GM23248 (cell line): ENCODE measurements at regions not wholly inside any gene's neighbourhood (a gene's known extent, or its start where the extent isn't known, plus 50 kb on each side); places are given as distances from the start of the nearest gene placed in this dataset.

Experiments
- EZH2 ChIP-seq: fragments of 200-600 bp; sonication (generic); IDR thresholded peaks from 2 replicates; pipeline ENCODE4 v1.6.1; 2018; ENCODE audit warnings: antibody characterized with exemption, mild to moderate bottlenecking; ENCODE audit not compliant: insufficient read depth, poor library complexity, severe bottlenecking
- EZH2phosphoT487 ChIP-seq: fragments of 200-600 bp; sonication (generic); IDR thresholded peaks from 2 replicates; pipeline ENCODE4 v1.6.1; 2018; ENCODE audit warnings: antibody characterized with exemption, moderate library complexity, mild to moderate bottlenecking, low read depth; ENCODE audit not compliant: insufficient read depth

GRCh38 chr2:140002110-140002509 is 1221.9 kb upstream of the NXPH2 start:
- no peak for TF ChIP-seq EZH2
- no peak for TF ChIP-seq EZH2phosphoT487
